Endothelial cell of umbilical vein (primary cell): ENCODE measurements at regions not wholly inside any gene's neighbourhood (a gene's known extent, or its start where the extent isn't known, plus 50 kb on each side); places are given as distances from the start of the nearest gene placed in this dataset.

Source experiments
- POLR2A ChIP-seq: IDR thresholded peaks from 2 replicates; pipeline ENCODE4 v1.6.1; 2012; ENCODE audit warnings: low read depth, mild to moderate bottlenecking, control low read depth, low read length
- POLR2AphosphoS5 ChIP-seq: IDR thresholded peaks from 2 replicates; pipeline ENCODE4 v1.6.1; 2012; ENCODE audit warnings: low read depth, mild to moderate bottlenecking, control low read depth, low read length, moderate library complexity; ENCODE audit not compliant: insufficient read depth
- TF ChIP-seq, protein P1 (sequence below), 2 donors: IDR thresholded peaks; 1 replicate in 1 of 2; 2 replicates in 1 of 2; pipeline ENCODE4 v1.5.1; 2011; ENCODE audit warnings: low read length in 2 of 2, mild to moderate bottlenecking in 2 of 2, moderate library complexity in 2 of 2, control low read depth in 1 of 2, inconsistent platforms in 1 of 2, low read depth in 1 of 2; ENCODE audit not compliant: insufficient read depth in 1 of 2; ENCODE audit errors: extremely low read depth in 1 of 2
- TF ChIP-seq, protein P2 (sequence below): IDR thresholded peaks from 2 replicates; pipeline ENCODE4 v1.6.1; 2011; ENCODE audit not compliant: insufficient read depth, insufficient read length

DNA sequence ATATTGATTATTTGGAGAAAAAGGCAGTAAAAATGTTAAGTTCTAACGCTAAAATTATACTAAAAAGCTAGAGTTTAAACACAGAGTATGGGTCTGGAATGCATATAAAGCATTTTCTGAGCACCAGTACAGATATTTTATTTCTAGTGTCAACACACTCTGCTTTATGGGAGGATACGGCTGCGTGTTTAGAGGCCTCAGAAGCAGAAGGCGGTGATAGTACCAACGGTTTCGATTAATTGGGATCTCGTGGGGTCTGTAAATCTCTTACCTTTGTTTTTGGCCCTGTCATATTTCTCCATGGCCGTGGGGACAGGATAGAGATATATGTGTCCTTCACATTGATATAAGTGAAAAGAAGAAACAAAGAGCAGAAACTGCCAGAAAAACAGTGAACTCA lies 206.8 kb upstream of the NTM start:
- no peak for TF ChIP-seq POLR2A
- TF ChIP-seq, protein P1, sequence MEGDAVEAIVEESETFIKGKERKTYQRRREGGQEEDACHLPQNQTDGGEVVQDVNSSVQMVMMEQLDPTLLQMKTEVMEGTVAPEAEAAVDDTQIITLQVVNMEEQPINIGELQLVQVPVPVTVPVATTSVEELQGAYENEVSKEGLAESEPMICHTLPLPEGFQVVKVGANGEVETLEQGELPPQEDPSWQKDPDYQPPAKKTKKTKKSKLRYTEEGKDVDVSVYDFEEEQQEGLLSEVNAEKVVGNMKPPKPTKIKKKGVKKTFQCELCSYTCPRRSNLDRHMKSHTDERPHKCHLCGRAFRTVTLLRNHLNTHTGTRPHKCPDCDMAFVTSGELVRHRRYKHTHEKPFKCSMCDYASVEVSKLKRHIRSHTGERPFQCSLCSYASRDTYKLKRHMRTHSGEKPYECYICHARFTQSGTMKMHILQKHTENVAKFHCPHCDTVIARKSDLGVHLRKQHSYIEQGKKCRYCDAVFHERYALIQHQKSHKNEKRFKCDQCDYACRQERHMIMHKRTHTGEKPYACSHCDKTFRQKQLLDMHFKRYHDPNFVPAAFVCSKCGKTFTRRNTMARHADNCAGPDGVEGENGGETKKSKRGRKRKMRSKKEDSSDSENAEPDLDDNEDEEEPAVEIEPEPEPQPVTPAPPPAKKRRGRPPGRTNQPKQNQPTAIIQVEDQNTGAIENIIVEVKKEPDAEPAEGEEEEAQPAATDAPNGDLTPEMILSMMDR (IDR thresholded peaks at IDR 0.05; ENCODE audit: extremely low read depth in 1 of 2, insufficient read depth in 1 of 2, low read depth in 1 of 2, low read length in 2 of 2) = no peak
- no peak for TF ChIP-seq POLR2AphosphoS5
- TF ChIP-seq, protein P2, sequence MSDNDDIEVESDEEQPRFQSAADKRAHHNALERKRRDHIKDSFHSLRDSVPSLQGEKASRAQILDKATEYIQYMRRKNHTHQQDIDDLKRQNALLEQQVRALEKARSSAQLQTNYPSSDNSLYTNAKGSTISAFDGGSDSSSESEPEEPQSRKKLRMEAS = no peak
